H1 (cell line): ENCODE measurements at regions not wholly inside any gene's neighbourhood (a gene's known extent, or its start where the extent isn't known, plus 50 kb on each side); places are given as distances from the start of the nearest gene placed in this dataset.

ENCODE experiments used
- BACH1 ChIP-seq: IDR thresholded peaks from 2 replicates; pipeline ENCODE4 v1.6.1; 2012; ENCODE audit warnings: low read length, improper control_type of control experiment
- CHD7 ChIP-seq: fragments of 300-600 bp; sonication (generic); IDR thresholded peaks from 2 replicates; pipeline ENCODE4 v1.7.1; 2012; ENCODE audit warnings: low read length, moderate library complexity, mild to moderate bottlenecking, inconsistent platforms; ENCODE audit not compliant: insufficient replicate concordance
- EP300 ChIP-seq, 2 experiments: IDR thresholded peaks; 1 replicate in 1 of 2; 2 replicates in 1 of 2; pipeline ENCODE4 v1.6.1; 2011 to 2012; ENCODE audit warnings: low read depth in 2 of 2, low read length in 2 of 2, mild to moderate bottlenecking in 2 of 2, borderline replicate concordance in 1 of 2, inconsistent platforms in 1 of 2, moderate library complexity in 1 of 2
- EZH2 ChIP-seq: fragments of 200-600 bp; sonication (generic); IDR thresholded peaks from 2 replicates; pipeline ENCODE4 v1.7.1; 2012; ENCODE audit warnings: low read depth, mild to moderate bottlenecking, moderate library complexity, low read length, inconsistent platforms; ENCODE audit not compliant: severe bottlenecking
- GABPA ChIP-seq: IDR thresholded peaks from 2 replicates; pipeline ENCODE4 v1.6.1; 2011; ENCODE audit warnings: mild to moderate bottlenecking, low read length, moderate library complexity, borderline replicate concordance; ENCODE audit not compliant: insufficient read depth
- JUN ChIP-seq: IDR thresholded peaks from 2 replicates; pipeline ENCODE4 v1.6.1; 2011; ENCODE audit warnings: low read depth, mild to moderate bottlenecking, improper control_type of control experiment, low read length
- MAX ChIP-seq: IDR thresholded peaks from 2 replicates; pipeline ENCODE4 v1.6.1; 2012; ENCODE audit warnings: inconsistent platforms
- RFX5 ChIP-seq: IDR thresholded peaks from 2 replicates; pipeline ENCODE4 v1.6.1; 2011; ENCODE audit warnings: low read depth, low read length, improper control_type of control experiment, borderline replicate concordance
- SP1 ChIP-seq: IDR thresholded peaks from 2 replicates; pipeline ENCODE4 v1.6.1; 2011; ENCODE audit warnings: low read depth, low read length
- SP2 ChIP-seq: IDR thresholded peaks from 2 replicates; pipeline ENCODE4 v1.6.1; 2012; ENCODE audit warnings: mild to moderate bottlenecking, low read length, inconsistent platforms
- SRF ChIP-seq: IDR thresholded peaks from 2 replicates; pipeline ENCODE4 v1.6.1; 2011; ENCODE audit warnings: mild to moderate bottlenecking, low read depth, low read length, moderate library complexity
- TAF7 ChIP-seq: optimal IDR thresholded peaks from 2 replicates; pipeline ENCODE3; 2011; ENCODE audit warnings: low read depth, mild to moderate bottlenecking, inconsistent platforms, low read length, moderate library complexity, borderline replicate concordance

- TF ChIP-seq CHD7 (no peak), SRF (no peak), RFX5 (no peak), SP1 (no peak), BACH1 (no peak), SP2 (no peak), GABPA (no peak), MAX (no peak), JUN (no peak), EZH2 (no peak), EP300 (IDR thresholded peaks at IDR 0.05; ENCODE audit: borderline replicate concordance in 1 of 2, low read depth in 2 of 2, low read length in 2 of 2) (no peak), TAF7 (no peak)
These were observed 231.9 kb upstream of the BCOR start (continued) for GRCh38 chrX:40329616-40330015.
